SH-SY5Y (cell line): ENCODE measurements at regions not wholly inside any gene's neighbourhood (a gene's known extent, or its start where the extent isn't known, plus 50 kb on each side); places are given as distances from the start of the nearest gene placed in this dataset.

Experiments
- GATA2 ChIP-seq: IDR thresholded peaks from 2 replicates; pipeline ENCODE4 v1.6.1; 2011; ENCODE audit warnings: mild to moderate bottlenecking, low read depth, low read length
- GATA3 ChIP-seq: IDR thresholded peaks from 2 replicates; pipeline ENCODE4 v1.6.1; 2011; ENCODE audit warnings: low read depth, mild to moderate bottlenecking, low read length, moderate library complexity

- TF ChIP-seq GATA3: no peak
- TF ChIP-seq GATA2: no peak
Observed at GRCh38 chr9:31683116-31683515, 701.3 kb upstream of the ACO1 start.
